Astrocyte (in vitro differentiated cells and primary cell): ENCODE measurements at regions not wholly inside any gene's neighbourhood (a gene's known extent, or its start where the extent isn't known, plus 50 kb on each side); places are given as distances from the start of the nearest gene placed in this dataset.

Source experiments
- DNase-seq: peaks from one replicate; pipeline ENCODE4 v3.0.0-alpha.2; 2010; ENCODE audit warnings: low read depth
- FAIRE-seq: peaks from 2 replicates; lab custom pipeline; 2011; peaks lifted over from hg19 to GRCh38; lab: Jason Lieb, UNC
- H2AFZ ChIP-seq: 2 replicates; pipeline ENCODE4 v1.6.0; 2012; ENCODE audit warnings: low read depth, low read length, inconsistent platforms
- H3K27ac ChIP-seq: 2 replicates; pipeline ENCODE4 v1.5.1; 2011; ENCODE audit warnings: low read depth, low read length, inconsistent platforms
- H3K27me3 ChIP-seq: 2 replicates; pipeline ENCODE4 v1.6.0; 2011; ENCODE audit warnings: low read length, inconsistent platforms; ENCODE audit not compliant: insufficient read depth
- H3K36me3 ChIP-seq: 2 replicates; pipeline ENCODE4 v1.5.1; 2011; ENCODE audit warnings: low read length, inconsistent platforms; ENCODE audit not compliant: insufficient read depth
- H3K4me1 ChIP-seq: 2 replicates; pipeline ENCODE4 v1.5.1; 2011; ENCODE audit warnings: low read length, inconsistent platforms; ENCODE audit not compliant: insufficient read depth
- H3K4me2 ChIP-seq: 2 replicates; pipeline ENCODE4 v1.6.0; 2012; ENCODE audit warnings: low read length, inconsistent platforms
- H3K4me3 ChIP-seq: 2 replicates; pipeline ENCODE4 v1.5.1; 2011; ENCODE audit warnings: low read depth, mild to moderate bottlenecking, low read length, inconsistent platforms; ENCODE audit not compliant: insufficient read depth
- H3K79me2 ChIP-seq: 2 replicates; pipeline ENCODE4 v1.6.0; 2012; ENCODE audit warnings: mild to moderate bottlenecking, low read length, inconsistent platforms; ENCODE audit not compliant: insufficient read depth
- H3K9ac ChIP-seq: 2 replicates; pipeline ENCODE4 v1.6.0; 2012; ENCODE audit warnings: mild to moderate bottlenecking, low read length, inconsistent platforms
- H3K9me3 ChIP-seq: 2 replicates; pipeline ENCODE4 v1.5.1; 2012; ENCODE audit warnings: low read depth, mild to moderate bottlenecking, low read length, inconsistent platforms; ENCODE audit not compliant: insufficient read depth
- H4K20me1 ChIP-seq: 2 replicates; pipeline ENCODE4 v1.6.0; 2012; ENCODE audit warnings: low read length, inconsistent platforms; ENCODE audit not compliant: insufficient read depth
- H3K27ac Mint-ChIP-seq: one replicate; pipeline ENCODE4 v1.8.0; 2021; ENCODE audit warnings: mild to moderate bottlenecking, mixed read lengths; ENCODE audit not compliant: unreplicated experiment
- H3K27me3 Mint-ChIP-seq: one replicate; pipeline ENCODE4 v1.8.0; 2021; ENCODE audit warnings: low read depth, mixed read lengths; ENCODE audit not compliant: unreplicated experiment
- H3K36me3 Mint-ChIP-seq: one replicate; pipeline ENCODE4 v1.8.0; 2021; ENCODE audit warnings: low read depth, mixed read lengths; ENCODE audit not compliant: unreplicated experiment
- H3K4me1 Mint-ChIP-seq: one replicate; pipeline ENCODE4 v1.8.0; 2021; ENCODE audit warnings: low read depth, mixed read lengths; ENCODE audit not compliant: unreplicated experiment
- H3K4me3 Mint-ChIP-seq: one replicate; pipeline ENCODE4 v1.8.0; 2021; ENCODE audit warnings: mild to moderate bottlenecking, moderate library complexity, mixed read lengths; ENCODE audit not compliant: unreplicated experiment
- H3K9me3 Mint-ChIP-seq: one replicate; pipeline ENCODE4 v1.8.0; 2021; ENCODE audit warnings: mild to moderate bottlenecking, mixed read lengths; ENCODE audit not compliant: unreplicated experiment
- EZH2 ChIP-seq: IDR thresholded peaks from 2 replicates; pipeline ENCODE4 v1.6.1; 2012; ENCODE audit warnings: mild to moderate bottlenecking, low read length, inconsistent platforms; ENCODE audit not compliant: insufficient read depth
- TF ChIP-seq, protein P1 (sequence below): IDR thresholded peaks from 2 replicates; pipeline ENCODE4 v1.5.1; 2011; ENCODE audit warnings: low read depth, mild to moderate bottlenecking, inconsistent platforms, low read length, moderate library complexity; ENCODE audit not compliant: insufficient read depth

DNA sequence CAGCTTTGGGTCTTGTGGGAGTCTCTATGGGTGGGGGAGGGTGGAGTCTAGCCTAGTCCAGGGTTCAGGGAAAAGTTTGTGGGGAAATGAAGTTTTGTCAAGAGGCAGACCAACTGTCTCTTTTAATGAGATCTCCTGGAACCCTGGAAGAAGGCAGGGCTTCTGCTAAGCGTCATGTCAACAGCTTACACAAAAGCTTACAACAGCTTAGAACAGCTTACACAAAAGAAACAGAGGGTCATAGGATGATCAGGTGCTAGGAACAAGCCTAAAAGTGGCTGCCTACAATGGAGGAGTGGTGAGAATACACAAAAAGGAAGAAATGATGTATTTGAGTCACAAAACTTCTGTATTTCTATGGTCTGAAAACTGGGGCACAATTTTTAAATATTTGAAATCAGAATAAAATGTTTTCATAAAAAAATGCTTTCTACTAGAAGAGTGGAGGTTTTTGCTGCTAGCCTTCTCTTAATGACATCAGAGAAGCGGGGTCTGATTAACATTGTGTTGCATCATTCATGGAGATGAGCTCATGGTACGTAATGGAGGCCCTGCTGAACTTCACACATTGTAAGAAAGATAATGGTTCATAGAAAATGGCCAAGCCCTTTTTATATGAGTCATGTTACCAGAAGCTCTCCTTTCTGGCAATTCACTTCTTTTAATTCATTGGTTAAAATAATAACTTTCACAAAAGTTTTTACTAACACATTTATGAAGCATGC, 351.0 kb downstream of the PIK3C3 start:
- H3K9ac ChIP-seq = no peak overlapping the region
- no peaks in the 10 kb centered on the region for H3K27me3 Mint-ChIP-seq

DNA sequence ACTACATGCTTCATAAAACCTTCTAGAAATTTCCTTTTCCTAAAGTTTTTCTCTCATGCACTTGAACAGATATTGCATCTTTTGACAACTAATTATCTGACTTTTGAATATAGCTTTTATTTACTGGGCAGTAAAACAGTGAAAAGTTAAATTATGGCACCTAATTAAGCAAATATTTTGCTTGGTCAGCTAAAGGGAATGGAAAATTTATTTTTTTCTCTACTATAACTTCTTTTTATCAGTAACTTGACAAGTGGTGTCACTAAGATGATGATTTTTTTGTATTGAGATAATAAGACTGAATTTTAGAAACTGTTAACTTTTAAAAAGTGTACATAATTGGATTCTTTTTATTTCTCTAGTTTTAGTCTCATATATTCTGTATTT, 351.6 kb downstream of the PIK3C3 start:
- peaks cover 2% of the 10 kb centered on the region for H3K9me3 Mint-ChIP-seq
- no peak for DNase-seq
- Histone ChIP-seq H3K9me3 (no peaks in the 10 kb centered on the region), H4K20me1 (no peaks in the 10 kb centered on the region), H3K4me3 (no peak overlapping the region), H3K36me3 (no peaks in the 10 kb centered on the region), H3K79me2 (no peaks in the 10 kb centered on the region), H3K27ac (no peak overlapping the region), H3K4me2 (no peak overlapping the region), H3K9ac (no peak overlapping the region), H3K27me3 (no peaks in the 10 kb centered on the region), H3K4me1 (no peaks in the 10 kb centered on the region), H2AFZ (no peak overlapping the region)
- no peaks in the 10 kb centered on the region for H3K36me3 Mint-ChIP-seq
- FAIRE-seq = no peak
- H3K27ac Mint-ChIP-seq = peak overlapping the region; percentile 31
- H3K4me3 Mint-ChIP-seq = no peak overlapping the region
- peaks cover 16% of the 10 kb centered on the region for H3K4me1 Mint-ChIP-seq
- no peak for TF ChIP-seq EZH2
- TF ChIP-seq, protein P1, sequence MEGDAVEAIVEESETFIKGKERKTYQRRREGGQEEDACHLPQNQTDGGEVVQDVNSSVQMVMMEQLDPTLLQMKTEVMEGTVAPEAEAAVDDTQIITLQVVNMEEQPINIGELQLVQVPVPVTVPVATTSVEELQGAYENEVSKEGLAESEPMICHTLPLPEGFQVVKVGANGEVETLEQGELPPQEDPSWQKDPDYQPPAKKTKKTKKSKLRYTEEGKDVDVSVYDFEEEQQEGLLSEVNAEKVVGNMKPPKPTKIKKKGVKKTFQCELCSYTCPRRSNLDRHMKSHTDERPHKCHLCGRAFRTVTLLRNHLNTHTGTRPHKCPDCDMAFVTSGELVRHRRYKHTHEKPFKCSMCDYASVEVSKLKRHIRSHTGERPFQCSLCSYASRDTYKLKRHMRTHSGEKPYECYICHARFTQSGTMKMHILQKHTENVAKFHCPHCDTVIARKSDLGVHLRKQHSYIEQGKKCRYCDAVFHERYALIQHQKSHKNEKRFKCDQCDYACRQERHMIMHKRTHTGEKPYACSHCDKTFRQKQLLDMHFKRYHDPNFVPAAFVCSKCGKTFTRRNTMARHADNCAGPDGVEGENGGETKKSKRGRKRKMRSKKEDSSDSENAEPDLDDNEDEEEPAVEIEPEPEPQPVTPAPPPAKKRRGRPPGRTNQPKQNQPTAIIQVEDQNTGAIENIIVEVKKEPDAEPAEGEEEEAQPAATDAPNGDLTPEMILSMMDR = no peak
- H3K27me3 Mint-ChIP-seq = no peaks in the 10 kb centered on the region

More for the DNA sequence above, 351.0 kb downstream of the PIK3C3 start:
- FAIRE-seq (no peak), DNase-seq (no peak)
- Histone ChIP-seq H3K27ac (no peak overlapping the region), H3K4me3 (no peak overlapping the region), H3K36me3 (no peaks in the 10 kb centered on the region), H3K4me2 (no peak overlapping the region), H3K79me2 (no peaks in the 10 kb centered on the region), H3K9me3 (no peaks in the 10 kb centered on the region), H2AFZ (no peak overlapping the region), H3K4me1 (no peaks in the 10 kb centered on the region), H4K20me1 (no peaks in the 10 kb centered on the region), H3K27me3 (no peaks in the 10 kb centered on the region)
- H3K36me3 Mint-ChIP-seq = no peaks in the 10 kb centered on the region
- peak overlapping the region; percentile 31 for H3K27ac Mint-ChIP-seq
- TF ChIP-seq, protein P1 = no peak
- TF ChIP-seq EZH2 = no peak
- no peak overlapping the region for H3K4me3 Mint-ChIP-seq
- H3K9me3 Mint-ChIP-seq = peaks cover 2% of the 10 kb centered on the region
- H3K4me1 Mint-ChIP-seq = peaks cover 12% of the 10 kb centered on the region

- TF ChIP-seq, protein P1 = no peak
- no peak for TF ChIP-seq EZH2
- H4K20me1 ChIP-seq = no peaks in the 10 kb centered on the region
- FAIRE-seq = no peak
- H3K36me3 Mint-ChIP-seq = no peaks in the 10 kb centered on the region
- no peak overlapping the region for H3K27ac ChIP-seq
- H3K36me3 ChIP-seq = no peaks in the 10 kb centered on the region
- no peak overlapping the region for H3K9ac ChIP-seq
- peak overlapping the region; percentile 9 for H3K27ac Mint-ChIP-seq
- H3K4me2 ChIP-seq = no peak overlapping the region
- no peak overlapping the region for H3K4me3 Mint-ChIP-seq
- peaks cover 16% of the 10 kb centered on the region for H3K4me1 Mint-ChIP-seq
- peaks cover 2% of the 10 kb centered on the region for H3K9me3 Mint-ChIP-seq
- H3K4me3 ChIP-seq = no peak overlapping the region
- no peaks in the 10 kb centered on the region for H3K79me2 ChIP-seq
- DNase-seq = peak; percentile 31
- no peaks in the 10 kb centered on the region for H3K4me1 ChIP-seq
- no peaks in the 10 kb centered on the region for H3K27me3 Mint-ChIP-seq
- H2AFZ ChIP-seq = no peak overlapping the region
- no peaks in the 10 kb centered on the region for H3K9me3 ChIP-seq
- H3K27me3 ChIP-seq = no peaks in the 10 kb centered on the region
Observed at GRCh38 chr18:42310956-42311355, 355.9 kb downstream of the PIK3C3 start.
